ENCODE measurements at regions not wholly inside any gene's neighbourhood (a gene's known extent, or its start where the extent isn't known, plus 50 kb on each side); places are given as distances from the start of the nearest gene placed in this dataset.

DNA sequence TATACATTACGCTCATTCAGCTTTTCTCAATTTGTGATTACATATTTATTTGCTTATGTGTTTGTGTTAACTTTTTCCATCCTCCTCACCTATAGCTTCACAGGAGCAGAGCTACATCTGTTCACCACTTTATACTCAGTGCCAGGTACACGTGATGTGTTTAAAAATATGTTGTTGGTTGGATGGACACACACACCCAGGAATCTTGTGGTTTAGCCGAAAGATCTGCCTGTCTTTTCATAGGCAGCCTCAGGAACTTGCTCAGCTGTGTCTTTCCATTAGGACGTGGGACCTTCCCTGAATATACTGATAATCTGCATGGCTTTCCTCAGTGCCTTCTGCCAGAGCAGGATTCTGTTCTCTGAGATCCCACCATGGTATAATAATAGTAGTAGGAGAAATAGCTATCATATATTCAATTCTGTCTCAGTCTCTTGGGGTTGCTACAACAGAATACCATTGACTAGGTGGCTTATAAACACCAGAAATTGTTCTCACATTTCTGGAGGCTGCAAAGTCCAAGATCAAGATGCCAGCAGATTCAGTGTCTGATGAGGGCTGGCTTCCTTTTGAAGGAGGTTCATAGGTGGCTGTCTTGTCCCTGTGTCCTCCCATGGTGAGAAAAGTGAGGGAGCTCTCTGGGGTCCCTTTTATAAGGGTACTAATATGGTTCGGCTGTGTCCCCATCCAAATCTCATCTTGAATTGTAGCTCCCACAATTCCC, 50.0 kb upstream of the SOD3 start:
- POLR2A ChIA-PET (ENCODE audit: unreplicated experiment) = no interaction called here
- no peaks in the 10 kb centered on the region for H3K27me3 ChIP-seq (ENCODE audit: insufficient read depth, low read depth)

More for the DNA sequence above, 50.0 kb upstream of the SOD3 start:
- Histone ChIP-seq H3K27ac (no peak overlapping the region), H3K79me2 (ENCODE audit: low read depth) (no peaks in the 10 kb centered on the region), H2AFZ (no peak overlapping the region), H3K4me2 (no peak overlapping the region), H3K4me3 (no peak overlapping the region), H4K20me1 (ENCODE audit: insufficient read depth) (no peaks in the 10 kb centered on the region), H3K36me3 (ENCODE audit: low read depth) (no peaks in the 10 kb centered on the region), H3K4me1 (replicated peaks; ENCODE audit: insufficient read depth) (no peaks in the 10 kb centered on the region), H3F3A (ENCODE audit: insufficient read depth, low read depth) (no peaks in the 10 kb centered on the region), H3K9me2 (ENCODE audit: insufficient read depth) (no peaks in the 10 kb centered on the region), H3K9me3 (ENCODE audit: insufficient read depth, low read depth) (no peaks in the 10 kb centered on the region)
- CTCF ChIA-PET = no interaction called here
- no TSS peak for BruUV-seq (replicated peaks)
- no peak for DNase-seq
- intact Hi-C loops (cut with micrococcal nuclease; ENCODE audit: unreplicated experiment) = no loop called here
- TF ChIP-seq EZH2 (IDR thresholded peaks at IDR 0.05; ENCODE audit: low read depth) = no peak
- TF ChIP-seq, protein P1, sequence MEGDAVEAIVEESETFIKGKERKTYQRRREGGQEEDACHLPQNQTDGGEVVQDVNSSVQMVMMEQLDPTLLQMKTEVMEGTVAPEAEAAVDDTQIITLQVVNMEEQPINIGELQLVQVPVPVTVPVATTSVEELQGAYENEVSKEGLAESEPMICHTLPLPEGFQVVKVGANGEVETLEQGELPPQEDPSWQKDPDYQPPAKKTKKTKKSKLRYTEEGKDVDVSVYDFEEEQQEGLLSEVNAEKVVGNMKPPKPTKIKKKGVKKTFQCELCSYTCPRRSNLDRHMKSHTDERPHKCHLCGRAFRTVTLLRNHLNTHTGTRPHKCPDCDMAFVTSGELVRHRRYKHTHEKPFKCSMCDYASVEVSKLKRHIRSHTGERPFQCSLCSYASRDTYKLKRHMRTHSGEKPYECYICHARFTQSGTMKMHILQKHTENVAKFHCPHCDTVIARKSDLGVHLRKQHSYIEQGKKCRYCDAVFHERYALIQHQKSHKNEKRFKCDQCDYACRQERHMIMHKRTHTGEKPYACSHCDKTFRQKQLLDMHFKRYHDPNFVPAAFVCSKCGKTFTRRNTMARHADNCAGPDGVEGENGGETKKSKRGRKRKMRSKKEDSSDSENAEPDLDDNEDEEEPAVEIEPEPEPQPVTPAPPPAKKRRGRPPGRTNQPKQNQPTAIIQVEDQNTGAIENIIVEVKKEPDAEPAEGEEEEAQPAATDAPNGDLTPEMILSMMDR (conservative IDR thresholded peaks at IDR 0.05) = no peak
